ENCODE measurements at regions not wholly inside any gene's neighbourhood (a gene's known extent, or its start where the extent isn't known, plus 50 kb on each side); places are given as distances from the start of the nearest gene placed in this dataset.

DNA sequence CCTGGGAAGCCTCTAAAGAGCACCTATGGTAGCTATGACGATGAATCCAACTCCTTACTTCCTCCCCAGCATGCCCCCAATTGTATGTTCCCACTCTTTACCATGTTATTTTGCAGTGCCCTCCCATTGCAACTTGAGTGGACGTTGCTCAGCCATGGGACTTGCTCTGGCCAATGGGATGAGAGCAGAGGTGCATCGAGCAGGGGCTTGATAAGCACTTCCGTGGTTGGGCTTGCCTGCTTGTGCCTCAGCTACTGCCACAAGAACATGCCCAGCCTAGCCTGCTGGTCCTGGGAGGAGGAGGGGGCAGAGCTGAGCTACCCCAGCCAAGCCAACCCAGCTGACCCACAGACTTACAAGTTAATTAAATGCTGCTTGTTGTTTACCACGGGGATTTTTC lies 71.1 kb upstream of the CTNNBL1 start:
- TF ChIP-seq, protein P1, sequence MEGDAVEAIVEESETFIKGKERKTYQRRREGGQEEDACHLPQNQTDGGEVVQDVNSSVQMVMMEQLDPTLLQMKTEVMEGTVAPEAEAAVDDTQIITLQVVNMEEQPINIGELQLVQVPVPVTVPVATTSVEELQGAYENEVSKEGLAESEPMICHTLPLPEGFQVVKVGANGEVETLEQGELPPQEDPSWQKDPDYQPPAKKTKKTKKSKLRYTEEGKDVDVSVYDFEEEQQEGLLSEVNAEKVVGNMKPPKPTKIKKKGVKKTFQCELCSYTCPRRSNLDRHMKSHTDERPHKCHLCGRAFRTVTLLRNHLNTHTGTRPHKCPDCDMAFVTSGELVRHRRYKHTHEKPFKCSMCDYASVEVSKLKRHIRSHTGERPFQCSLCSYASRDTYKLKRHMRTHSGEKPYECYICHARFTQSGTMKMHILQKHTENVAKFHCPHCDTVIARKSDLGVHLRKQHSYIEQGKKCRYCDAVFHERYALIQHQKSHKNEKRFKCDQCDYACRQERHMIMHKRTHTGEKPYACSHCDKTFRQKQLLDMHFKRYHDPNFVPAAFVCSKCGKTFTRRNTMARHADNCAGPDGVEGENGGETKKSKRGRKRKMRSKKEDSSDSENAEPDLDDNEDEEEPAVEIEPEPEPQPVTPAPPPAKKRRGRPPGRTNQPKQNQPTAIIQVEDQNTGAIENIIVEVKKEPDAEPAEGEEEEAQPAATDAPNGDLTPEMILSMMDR (IDR thresholded peaks at IDR 0.05; ENCODE audit: low read depth, low read length, missing input control) = no peak
- TF ChIP-seq, protein P2, sequence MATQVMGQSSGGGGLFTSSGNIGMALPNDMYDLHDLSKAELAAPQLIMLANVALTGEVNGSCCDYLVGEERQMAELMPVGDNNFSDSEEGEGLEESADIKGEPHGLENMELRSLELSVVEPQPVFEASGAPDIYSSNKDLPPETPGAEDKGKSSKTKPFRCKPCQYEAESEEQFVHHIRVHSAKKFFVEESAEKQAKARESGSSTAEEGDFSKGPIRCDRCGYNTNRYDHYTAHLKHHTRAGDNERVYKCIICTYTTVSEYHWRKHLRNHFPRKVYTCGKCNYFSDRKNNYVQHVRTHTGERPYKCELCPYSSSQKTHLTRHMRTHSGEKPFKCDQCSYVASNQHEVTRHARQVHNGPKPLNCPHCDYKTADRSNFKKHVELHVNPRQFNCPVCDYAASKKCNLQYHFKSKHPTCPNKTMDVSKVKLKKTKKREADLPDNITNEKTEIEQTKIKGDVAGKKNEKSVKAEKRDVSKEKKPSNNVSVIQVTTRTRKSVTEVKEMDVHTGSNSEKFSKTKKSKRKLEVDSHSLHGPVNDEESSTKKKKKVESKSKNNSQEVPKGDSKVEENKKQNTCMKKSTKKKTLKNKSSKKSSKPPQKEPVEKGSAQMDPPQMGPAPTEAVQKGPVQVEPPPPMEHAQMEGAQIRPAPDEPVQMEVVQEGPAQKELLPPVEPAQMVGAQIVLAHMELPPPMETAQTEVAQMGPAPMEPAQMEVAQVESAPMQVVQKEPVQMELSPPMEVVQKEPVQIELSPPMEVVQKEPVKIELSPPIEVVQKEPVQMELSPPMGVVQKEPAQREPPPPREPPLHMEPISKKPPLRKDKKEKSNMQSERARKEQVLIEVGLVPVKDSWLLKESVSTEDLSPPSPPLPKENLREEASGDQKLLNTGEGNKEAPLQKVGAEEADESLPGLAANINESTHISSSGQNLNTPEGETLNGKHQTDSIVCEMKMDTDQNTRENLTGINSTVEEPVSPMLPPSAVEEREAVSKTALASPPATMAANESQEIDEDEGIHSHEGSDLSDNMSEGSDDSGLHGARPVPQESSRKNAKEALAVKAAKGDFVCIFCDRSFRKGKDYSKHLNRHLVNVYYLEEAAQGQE (IDR thresholded peaks at IDR 0.05) = no peak
- TF ChIP-seq FOXA1 (IDR thresholded peaks at IDR 0.05) (no peak), NR2F2 (IDR thresholded peaks at IDR 0.05) (no peak), RAD21 (IDR thresholded peaks at IDR 0.05) (no peak), YY1 (IDR thresholded peaks at IDR 0.05) (no peak), SP1 (IDR thresholded peaks at IDR 0.05) (no peak), JUND (IDR thresholded peaks at IDR 0.05) (no peak), EGR1 (IDR thresholded peaks at IDR 0.05; ENCODE audit: low read depth in 2 of 2) (no peak), RXRA (IDR thresholded peaks at IDR 0.05) (no peak), HNF4G (IDR thresholded peaks at IDR 0.05) (no peak)
- TF ChIP-seq, protein P3, sequence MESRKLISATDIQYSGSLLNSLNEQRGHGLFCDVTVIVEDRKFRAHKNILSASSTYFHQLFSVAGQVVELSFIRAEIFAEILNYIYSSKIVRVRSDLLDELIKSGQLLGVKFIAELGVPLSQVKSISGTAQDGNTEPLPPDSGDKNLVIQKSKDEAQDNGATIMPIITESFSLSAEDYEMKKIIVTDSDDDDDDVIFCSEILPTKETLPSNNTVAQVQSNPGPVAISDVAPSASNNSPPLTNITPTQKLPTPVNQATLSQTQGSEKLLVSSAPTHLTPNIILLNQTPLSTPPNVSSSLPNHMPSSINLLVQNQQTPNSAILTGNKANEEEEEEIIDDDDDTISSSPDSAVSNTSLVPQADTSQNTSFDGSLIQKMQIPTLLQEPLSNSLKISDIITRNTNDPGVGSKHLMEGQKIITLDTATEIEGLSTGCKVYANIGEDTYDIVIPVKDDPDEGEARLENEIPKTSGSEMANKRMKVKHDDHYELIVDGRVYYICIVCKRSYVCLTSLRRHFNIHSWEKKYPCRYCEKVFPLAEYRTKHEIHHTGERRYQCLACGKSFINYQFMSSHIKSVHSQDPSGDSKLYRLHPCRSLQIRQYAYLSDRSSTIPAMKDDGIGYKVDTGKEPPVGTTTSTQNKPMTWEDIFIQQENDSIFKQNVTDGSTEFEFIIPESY (IDR thresholded peaks at IDR 0.05) = no peak
- TF ChIP-seq, protein P4, sequence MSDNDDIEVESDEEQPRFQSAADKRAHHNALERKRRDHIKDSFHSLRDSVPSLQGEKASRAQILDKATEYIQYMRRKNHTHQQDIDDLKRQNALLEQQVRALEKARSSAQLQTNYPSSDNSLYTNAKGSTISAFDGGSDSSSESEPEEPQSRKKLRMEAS (IDR thresholded peaks at IDR 0.05) = no peak
- TF ChIP-seq, protein P5, sequence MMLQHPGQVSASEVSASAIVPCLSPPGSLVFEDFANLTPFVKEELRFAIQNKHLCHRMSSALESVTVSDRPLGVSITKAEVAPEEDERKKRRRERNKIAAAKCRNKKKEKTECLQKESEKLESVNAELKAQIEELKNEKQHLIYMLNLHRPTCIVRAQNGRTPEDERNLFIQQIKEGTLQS (IDR thresholded peaks at IDR 0.05) = no peak

All from liver (tissue), 3 donors.